Transverse colon (tissue), 4 donors: ENCODE measurements at regions not wholly inside any gene's neighbourhood (a gene's known extent, or its start where the extent isn't known, plus 50 kb on each side); places are given as distances from the start of the nearest gene placed in this dataset.

Experiments used
- DNase-seq: peaks from one replicate; pipeline ENCODE4 v3.0.0-alpha.2; 2019
- H3K27ac ChIP-seq, 4 donors: fragments of 200-600 bp; sonication (generic); 2 replicates each; pipeline ENCODE4 v1.5.1; 2016 to 2018; ENCODE audit warnings: inconsistent platforms in 4 of 4
- H3K27me3 ChIP-seq: fragments of 200-600 bp; sonication (generic); 2 replicates; pipeline ENCODE4 v1.5.1; 2017; ENCODE audit warnings: inconsistent platforms
- H3K36me3 ChIP-seq, 4 donors: fragments of 200-600 bp; sonication (generic); 2 replicates each; pipeline ENCODE4 v1.5.1; 2017 to 2019; ENCODE audit warnings: inconsistent platforms in 4 of 4
- H3K4me1 ChIP-seq, 4 donors: fragments of 200-600 bp; sonication (generic); 2 replicates each; pipeline ENCODE4 v1.5.1; 2017 to 2020; ENCODE audit warnings: inconsistent platforms in 4 of 4
- H3K4me3 ChIP-seq, 4 donors: fragments of 200-600 bp; sonication (generic); 1 replicate in 1 of 4; 2 replicates in 3 of 4; pipeline versions ENCODE4 v1.5.1 to v1.6.1; 2017 to 2019; ENCODE audit warnings: inconsistent platforms in 4 of 4
- H3K9me3 ChIP-seq, 2 donors: fragments of 200-600 bp; sonication (generic); 2 replicates each; pipeline ENCODE4 v1.5.1; 2017 to 2019; ENCODE audit warnings: inconsistent platforms in 2 of 2
- EP300 ChIP-seq: sonication (generic); formaldehyde crosslinking; IDR thresholded peaks from one replicate; pipeline ENCODE4 v1.6.1; 2017; ENCODE audit warnings: antibody characterized with exemption, low read depth
- POLR2A ChIP-seq: fragments of 450-650 bp; IDR thresholded peaks from one replicate; pipeline ENCODE4 v1.6.1; 2016; ENCODE audit warnings: antibody characterized with exemption, mild to moderate bottlenecking, moderate library complexity
- POLR2AphosphoS5 ChIP-seq, 3 donors: sonication (generic); formaldehyde crosslinking; IDR thresholded peaks; one replicate each; pipeline ENCODE4 v1.6.1; 2016; ENCODE audit warnings: antibody characterized with exemption in 3 of 3
- WGBS, 2 donors: methylation state at CpG; one replicate each; pipeline ENCODE4 v1.1.5; 2018; ENCODE audit warnings: low coverage in 1 of 2; 5-methylcytosine and 5-hydroxymethylcytosine counted together
- in situ Hi-C, 4 donors: fragments of 200-750 bp; cut with MboI; loops; one replicate each; pipeline versions ENCODE4 v1.15.0 to v1.15.1; 2017; ENCODE audit warnings: low sequenced_read_pairs in 3 of 4, low pct_ligation_motif_present in 1 of 4, low pct_unique_long_range_greater_than_20kb in 1 of 4
- intact Hi-C: fragments of 100-400 bp; cut with DNase I; formaldehyde crosslinking; loops from one replicate; pipeline ENCODE4 v1.15.1; 2023; ENCODE audit warnings: low total_unique reads
- TF ChIP-seq, protein P1 (sequence below), 5 experiments: fragments of 200-600 bp in 3 of 5; fragments of 450-650 bp in 2 of 5; sonication (generic) in 3 of 5; IDR thresholded peaks; 1 replicate in 2 of 5; 2 replicates in 3 of 5; pipeline ENCODE4 v1.5.1; 2016 to 2017; ENCODE audit warnings: antibody characterized with exemption in 5 of 5, inconsistent platforms in 3 of 5, mild to moderate bottlenecking in 2 of 5, moderate library complexity in 1 of 5

GRCh38 chr4:149238097-149238496 lies 577.5 kb downstream of the IQCM start:
- Histone ChIP-seq H3K4me3 (no peak overlapping the region), H3K9me3 (no peaks in the 10 kb centered on the region), H3K27me3 (no peaks in the 10 kb centered on the region), H3K4me1 (peaks cover 0 to 2% (median 0%) of the 10 kb centered on the region in 4 donors), H3K36me3 (no peaks in the 10 kb centered on the region), H3K27ac (no peak overlapping the region)
- DNase-seq, result no peak
- 89 to 90% methylated on average over 3 of the region's 3 CpGs for WGBS, 2 donors
- intact Hi-C loops (no loop called here), in situ Hi-C loops (no loop called here)
- TF ChIP-seq POLR2AphosphoS5 (IDR thresholded peaks at IDR 0.05) (no peak), POLR2A (no peak), EP300 (no peak)
- TF ChIP-seq, protein P1, sequence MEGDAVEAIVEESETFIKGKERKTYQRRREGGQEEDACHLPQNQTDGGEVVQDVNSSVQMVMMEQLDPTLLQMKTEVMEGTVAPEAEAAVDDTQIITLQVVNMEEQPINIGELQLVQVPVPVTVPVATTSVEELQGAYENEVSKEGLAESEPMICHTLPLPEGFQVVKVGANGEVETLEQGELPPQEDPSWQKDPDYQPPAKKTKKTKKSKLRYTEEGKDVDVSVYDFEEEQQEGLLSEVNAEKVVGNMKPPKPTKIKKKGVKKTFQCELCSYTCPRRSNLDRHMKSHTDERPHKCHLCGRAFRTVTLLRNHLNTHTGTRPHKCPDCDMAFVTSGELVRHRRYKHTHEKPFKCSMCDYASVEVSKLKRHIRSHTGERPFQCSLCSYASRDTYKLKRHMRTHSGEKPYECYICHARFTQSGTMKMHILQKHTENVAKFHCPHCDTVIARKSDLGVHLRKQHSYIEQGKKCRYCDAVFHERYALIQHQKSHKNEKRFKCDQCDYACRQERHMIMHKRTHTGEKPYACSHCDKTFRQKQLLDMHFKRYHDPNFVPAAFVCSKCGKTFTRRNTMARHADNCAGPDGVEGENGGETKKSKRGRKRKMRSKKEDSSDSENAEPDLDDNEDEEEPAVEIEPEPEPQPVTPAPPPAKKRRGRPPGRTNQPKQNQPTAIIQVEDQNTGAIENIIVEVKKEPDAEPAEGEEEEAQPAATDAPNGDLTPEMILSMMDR (IDR thresholded peaks at IDR 0.05), result no peak

DNA sequence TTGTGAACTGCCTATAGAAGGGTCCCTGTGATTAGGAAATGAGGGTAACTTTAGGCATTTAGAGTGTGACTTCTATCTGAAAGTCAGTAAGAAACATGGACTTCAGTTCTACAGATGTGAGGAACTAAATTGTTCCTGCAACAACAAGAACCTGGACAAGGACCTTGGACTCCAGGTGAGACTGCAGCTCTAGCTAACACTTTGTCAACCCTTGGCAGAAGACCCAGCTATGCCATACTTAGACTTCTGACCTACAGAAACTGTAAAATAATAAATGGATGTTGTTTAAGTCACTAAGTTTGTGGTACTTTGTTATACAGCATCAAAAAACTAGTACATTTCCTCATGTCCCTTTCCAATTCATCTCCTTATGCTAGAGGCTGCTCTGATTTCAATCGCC lies 580.8 kb downstream of the IQCM start:
- Histone ChIP-seq H3K9me3 (no peaks in the 10 kb centered on the region), H3K27ac (no peak overlapping the region), H3K36me3 (no peaks in the 10 kb centered on the region), H3K27me3 (no peaks in the 10 kb centered on the region), H3K4me1 (peaks cover 0 to 2% (median 0%) of the 10 kb centered on the region in 4 donors), H3K4me3 (no peak overlapping the region)
- WGBS, 2 donors, result 97 to 100% methylated on average over 1 of the region's 1 CpG
- no peak for DNase-seq
- intact Hi-C loops, result no loop called here
- in situ Hi-C loops, result no loop called here
- TF ChIP-seq, protein P1 (IDR thresholded peaks at IDR 0.05), result no peak
- TF ChIP-seq POLR2AphosphoS5 (IDR thresholded peaks at IDR 0.05), result no peak
- no peak for TF ChIP-seq EP300
- no peak for TF ChIP-seq POLR2A

- in situ Hi-C loops, result no loop called here
- TF ChIP-seq POLR2AphosphoS5 (IDR thresholded peaks at IDR 0.05), result no peak
- no peak for TF ChIP-seq POLR2A
- TF ChIP-seq EP300, result no peak
- TF ChIP-seq, protein P1 (IDR thresholded peaks at IDR 0.05), result no peak
- DNase-seq, result no peak
- no peak overlapping the region for H3K27ac ChIP-seq
- peaks cover 0 to 15% of the 10 kb centered on the region in 2 donors for H3K9me3 ChIP-seq
- H3K4me1 ChIP-seq, result no peaks in the 10 kb centered on the region
- H3K27me3 ChIP-seq, result no peaks in the 10 kb centered on the region
- no peaks in the 10 kb centered on the region for H3K36me3 ChIP-seq
- H3K4me3 ChIP-seq, result no peak overlapping the region
- intact Hi-C loops, result no loop called here
These were observed 592.0 kb downstream of the IQCM start for GRCh38 chr4:149223659-149224058.

DNA sequence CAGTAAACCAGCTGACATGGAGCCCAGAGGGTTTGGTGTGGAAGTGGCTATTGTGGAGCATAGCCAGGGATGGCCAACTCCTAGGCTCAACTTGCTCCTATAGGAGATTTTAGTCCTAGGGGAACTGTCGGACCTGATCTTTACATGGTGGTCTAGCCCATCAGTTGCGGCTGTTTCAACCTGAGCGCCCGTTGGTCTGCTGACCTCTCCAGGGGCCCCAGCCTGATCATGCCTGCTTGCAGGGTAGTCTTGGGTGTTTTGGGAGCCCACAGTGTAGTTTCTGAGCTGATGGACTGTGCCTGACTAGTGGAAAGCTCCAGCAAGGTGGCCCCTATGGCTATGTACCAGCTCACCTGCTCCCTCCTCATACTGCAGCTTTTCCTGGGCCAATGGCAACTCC lies 597.0 kb downstream of the IQCM start:
- in situ Hi-C loops (no loop called here), intact Hi-C loops (no loop called here)
- Histone ChIP-seq H3K4me3 (no peak overlapping the region), H3K27ac (no peak overlapping the region), H3K27me3 (no peaks in the 10 kb centered on the region), H3K36me3 (no peaks in the 10 kb centered on the region), H3K9me3 (peaks cover 0 to 15% of the 10 kb centered on the region in 2 donors), H3K4me1 (no peaks in the 10 kb centered on the region)
- 96% methylated on average over 4 of the region's 4 CpGs; no CpG with 5 or more reads in 1 of the 2 donors for WGBS, 2 donors
- no peak for DNase-seq
- no peak for TF ChIP-seq EP300
- TF ChIP-seq, protein P1 (IDR thresholded peaks at IDR 0.05), result no peak
- no peak for TF ChIP-seq POLR2A
- no peak for TF ChIP-seq POLR2AphosphoS5 (IDR thresholded peaks at IDR 0.05)
